ENCODE measurements at regions not wholly inside any gene's neighbourhood (a gene's known extent, or its start where the extent isn't known, plus 50 kb on each side); places are given as distances from the start of the nearest gene placed in this dataset.

- no peak for TF ChIP-seq ZNF462 (CRISPR knock-in tag; IDR thresholded peaks at IDR 0.05)
- TF ChIP-seq NANOG (IDR thresholded peaks at IDR 0.05; ENCODE audit: borderline replicate concordance) = no peak
These were observed 541.7 kb downstream of the KCNJ3 start (continued) for GRCh38 chr2:155240176-155240575.

- H3K27me3 Mint-ChIP-seq (ENCODE audit: insufficient read depth, low read depth, poor library complexity) = no peaks in the 10 kb centered on the region
- TF ChIP-seq POLR2AphosphoS5 (IDR thresholded peaks at IDR 0.05; ENCODE audit: low read depth) (no peak), CTCF (conservative IDR thresholded peaks at IDR 0.05; ENCODE audit: low read depth in 2 of 2) (no peak), REST (IDR thresholded peaks at IDR 0.05; ENCODE audit: unreplicated experiment) (no peak), EZH2 (IDR thresholded peaks at IDR 0.05; ENCODE audit: low read depth, unreplicated experiment) (no peak), ETS1 (IDR thresholded peaks at IDR 0.05) (no peak), NANOG (IDR thresholded peaks at IDR 0.05; ENCODE audit: borderline replicate concordance) (no peak), ZNF114 (CRISPR knock-in tag; IDR thresholded peaks at IDR 0.05) (no peak), JUNB (IDR thresholded peaks at IDR 0.05; ENCODE audit: unreplicated experiment) (no peak)
These were observed 537.2 kb downstream of the KCNJ3 start for GRCh38 chr2:155235710-155236109.

More at GRCh38 chr2:155235710-155236109, 537.2 kb downstream of the KCNJ3 start:
- Histone ChIP-seq H3K9me2 (ENCODE audit: insufficient read depth) (no peaks in the 10 kb centered on the region), H3K36me3 (ENCODE audit: insufficient read depth) (no peaks in the 10 kb centered on the region), H3K4me2 (no peak overlapping the region), H3F3A (replicated peaks; ENCODE audit: low read depth) (no peaks in the 10 kb centered on the region), H3K4me3 (no peak overlapping the region), H3K79me2 (replicated peaks; ENCODE audit: insufficient read depth) (no peaks in the 10 kb centered on the region), H2AFZ (no peak overlapping the region), H3K27ac (ENCODE audit: low read depth) (no peak overlapping the region), H3K4me1 (ENCODE audit: insufficient read depth) (no peaks in the 10 kb centered on the region), H4K20me1 (replicated peaks; ENCODE audit: insufficient read depth) (no peaks in the 10 kb centered on the region), H3K27me3 (ENCODE audit: insufficient read depth) (no peaks in the 10 kb centered on the region)
- ATAC-seq (no peak), DNase-seq (ENCODE audit: low spot score) (no peak)
- Mint-ChIP-seq H3K27ac (no peak overlapping the region), H3K36me3 (ENCODE audit: low read depth) (no peaks in the 10 kb centered on the region), H3K9me3 (no peaks in the 10 kb centered on the region), H3K4me3 (no peak overlapping the region), H3K4me1 (no peaks in the 10 kb centered on the region)

All from GM23338 (cell line).